K562 (cell line): ENCODE measurements at regions not wholly inside any gene's neighbourhood (a gene's known extent, or its start where the extent isn't known, plus 50 kb on each side); places are given as distances from the start of the nearest gene placed in this dataset.
A peak's percentile ranks its signal among the peaks of the same experiment; 100 is the strongest.

Experiments
- ATAC-seq: fragments of 200-7000 bp; cut with Tn5 transposase; 3 replicates; pipeline ENCODE4 v1.9.1; 2020; ENCODE audit warnings: moderate library complexity
- BruUV-seq: library from RNA; stranded (reverse); fragments of 400-500 nt; replicated peaks from 2 replicates; lab custom pipeline; 2021; lab: Mats Ljungman, UMichigan
- CTCF ChIA-PET: fragments of 300-600 bp; formaldehyde crosslinking; extraction: SDS; loops from one replicate; lab custom pipeline; 2021; ENCODE audit warnings: low intra/inter-chr PET ratio; lab: Yijun Ruan, JAX
- POLR2A ChIA-PET: fragments of 300-600, 350-650 bp; sonication (Branson Sonifier 250); formaldehyde crosslinking; extraction: SDS; loops from one replicate; lab custom pipeline; 2021; ENCODE audit warnings: antibody characterized with exemption, inconsistent platforms; lab: Yijun Ruan, JAX
- DNase-seq, 4 experiments: peaks; one replicate each; pipeline versions ENCODE4 v3.0.0 to v3.0.0-alpha.2; 2011 to 2018; ENCODE audit warnings: low spot score in 3 of 4, mixed read lengths in 3 of 4; ENCODE audit errors: extremely low read depth in 1 of 4
- FAIRE-seq: peaks from 2 replicates; lab custom pipeline; 2011; peaks lifted over from hg19 to GRCh38; lab: Jason Lieb, UNC
- H2AFZ ChIP-seq: 2 replicates; pipeline ENCODE4 v1.6.0; 2011; ENCODE audit warnings: low read depth, low read length, control low read depth, inconsistent platforms
- H3K27ac ChIP-seq: fragments of 200-600 bp; 3 replicates; pipeline ENCODE4 v1.8.0; 2011; ENCODE audit warnings: low read depth, mild to moderate bottlenecking, control low read depth, inconsistent platforms, low read length, moderate library complexity, mixed read lengths; ENCODE audit errors: extremely low read depth
- H3K27me3 ChIP-seq, 2 experiments: fragments of 300-600 bp in 1 of 2; 2 replicates in 1 of 2; 3 replicates in 1 of 2; pipeline versions ENCODE4 v1.6.0 to v1.8.0; 2011; ENCODE audit warnings: inconsistent platforms in 2 of 2, low read length in 2 of 2, mild to moderate bottlenecking in 1 of 2, mixed read lengths in 1 of 2, moderate library complexity in 1 of 2; ENCODE audit not compliant: control insufficient read depth in 2 of 2, insufficient read depth in 2 of 2
- H3K36me3 ChIP-seq: fragments of 300-600 bp; 3 replicates; pipeline ENCODE4 v1.8.0; 2011; ENCODE audit warnings: mild to moderate bottlenecking, low read length, inconsistent platforms; ENCODE audit not compliant: control insufficient read depth, insufficient read depth
- H3K4me1 ChIP-seq, 2 experiments: fragments of 200-600 bp in 1 of 2; replicated peaks in 1 of 2; 2 replicates in 1 of 2; 3 replicates in 1 of 2; pipeline versions ENCODE4 v1.5.1 to v1.8.0; 2011; ENCODE audit warnings: inconsistent platforms in 2 of 2, low read length in 2 of 2, mild to moderate bottlenecking in 1 of 2, mixed read lengths in 1 of 2, moderate library complexity in 1 of 2; ENCODE audit not compliant: control insufficient read depth in 2 of 2, insufficient read depth in 2 of 2
- H3K4me2 ChIP-seq: 2 replicates; pipeline ENCODE4 v1.6.1; 2011; ENCODE audit warnings: low read length, control low read depth, inconsistent platforms, mixed read lengths; ENCODE audit not compliant: insufficient read depth
- H3K4me3 ChIP-seq: fragments of 200-600 bp; sonication (generic), shearing (Covaris generic); 2 replicates; pipeline ENCODE4 v1.5.1; 2016; ENCODE audit warnings: control low read depth, inconsistent platforms
- H3K79me2 ChIP-seq: fragments of 200-600 bp; 3 replicates; pipeline ENCODE4 v1.8.0; 2011; ENCODE audit warnings: low read length, inconsistent platforms; ENCODE audit not compliant: control insufficient read depth, insufficient read depth
- H3K9ac ChIP-seq, 2 experiments: 2 replicates each; pipeline versions ENCODE4 v1.6.0 to v1.6.1; 2011; ENCODE audit warnings: low read depth in 2 of 2, low read length in 2 of 2, control low read depth in 1 of 2, inconsistent platforms in 1 of 2, mild to moderate bottlenecking in 1 of 2, mixed read lengths in 1 of 2; ENCODE audit not compliant: insufficient read depth in 1 of 2
- H3K9me1 ChIP-seq: one replicate; pipeline ENCODE4 v1.6.0; 2011; ENCODE audit warnings: inconsistent platforms, mild to moderate bottlenecking, low read length, moderate library complexity; ENCODE audit not compliant: control insufficient read depth, insufficient read depth
- H3K9me3 ChIP-seq: replicated peaks from 2 replicates; pipeline ENCODE4 v1.5.1; 2011; ENCODE audit warnings: low read depth, low read length, inconsistent platforms; ENCODE audit not compliant: control insufficient read depth, insufficient read depth
- H4K20me1 ChIP-seq: replicated peaks from 2 replicates; pipeline ENCODE4 v1.6.1; 2011; ENCODE audit warnings: low read length, inconsistent platforms, mixed read lengths; ENCODE audit not compliant: control insufficient read depth, insufficient read depth
- EP300 ChIP-seq: IDR thresholded peaks from 2 replicates; pipeline ENCODE4 v1.6.1; 2012; ENCODE audit warnings: low read length, improper control_type of control experiment
- HSF4 ChIP-seq: fragments of 250-450 bp; sonication (Bioruptor Pico); IDR thresholded peaks from 2 replicates; pipeline ENCODE4 v2.1.2; 2022; ENCODE audit warnings: mild to moderate bottlenecking, moderate library complexity, borderline replicate concordance
- MLX ChIP-seq, 2 experiments: fragments of 450-650 bp in 1 of 2; sonication (generic) in 1 of 2; formaldehyde crosslinking; conservative IDR thresholded peaks; 2 replicates each; pipeline versions ENCODE4 v1.4.0 to v1.8.1; 2020 to 2022; ENCODE audit warnings: mild to moderate bottlenecking in 1 of 2, missing genetic modification reagents in 1 of 2
- RNF219 ChIP-seq: fragments of 250-450 bp; sonication (Bioruptor Pico); IDR thresholded peaks from 2 replicates; pipeline ENCODE4 v1.5.0; 2022; ENCODE audit warnings: mild to moderate bottlenecking
- TOE1 ChIP-seq, 2 experiments: fragments of 450-650 bp in 1 of 2; sonication (generic) in 1 of 2; formaldehyde crosslinking in 1 of 2; IDR thresholded peaks; 2 replicates each; pipeline versions ENCODE4 v1.7.1 to v1.8.0; 2016 to 2022; ENCODE audit warnings: borderline replicate concordance in 2 of 2, mild to moderate bottlenecking in 2 of 2, antibody characterized with exemption in 1 of 2, inconsistent platforms in 1 of 2, low read depth in 1 of 2, missing genetic modification reagents in 1 of 2, moderate library complexity in 1 of 2
- XRCC5 ChIP-seq: fragments of 200-400 bp; formaldehyde crosslinking; IDR thresholded peaks from 2 replicates; pipeline ENCODE4 v1.6.1; 2017; ENCODE audit warnings: low read depth, mild to moderate bottlenecking, low read length
- WGBS: fragments of 100-300 bp; shearing (Covaris generic); methylation state at CpG from one replicate; pipeline ENCODE4 v1.1.6; 2016; ENCODE audit warnings: low coverage, mixed read lengths; ENCODE audit not compliant: insufficient coverage; ENCODE audit errors: missing lambda C conversion rate; 5-methylcytosine and 5-hydroxymethylcytosine counted together
- in situ Hi-C: fragments of 300-500 bp; cut with MboI; formaldehyde crosslinking; loops from 4 replicates; pipeline ENCODE4 v1.15.0; 2018; ENCODE audit warnings: inconsistent platforms, mixed read lengths
- intact Hi-C: fragments of 100-400 bp; cut with micrococcal nuclease; formaldehyde crosslinking; loops from 2 replicates; pipeline ENCODE4 v1.14.2; 2022
- TF ChIP-seq, protein P1 (sequence below): fragments of 450-650 bp; IDR thresholded peaks from 2 replicates; pipeline ENCODE4 v1.6.1; 2016; ENCODE audit warnings: missing biosample characterization, missing genetic modification characterization
- TF ChIP-seq, protein P2 (sequence below): fragments of 450-650 bp; formaldehyde crosslinking; IDR thresholded peaks from 2 replicates; pipeline ENCODE4 v1.4.0; 2022; ENCODE audit warnings: mild to moderate bottlenecking, moderate library complexity
- TF ChIP-seq, protein P3 (sequence below): sonication (generic); formaldehyde crosslinking; IDR thresholded peaks from 2 replicates; pipeline ENCODE4 v1.9.0; 2022; ENCODE audit warnings: mild to moderate bottlenecking, missing genetic modification reagents
- TF ChIP-seq, protein P4 (sequence below): IDR thresholded peaks from 2 replicates; pipeline ENCODE4 v1.6.1; 2012; ENCODE audit warnings: low read depth, low read length, improper control_type of control experiment, borderline replicate concordance

GRCh38 chr5:89302102-89302891, 419.3 kb upstream of the MEF2C start:
- H3K9me1 ChIP-seq, result no peaks in the 10 kb centered on the region
- H3K27ac ChIP-seq, result no peak overlapping the region
- H3K9me3 ChIP-seq, result no peaks in the 10 kb centered on the region
- POLR2A ChIA-PET, result interaction anchor here (1.1 kb wide), 1 partner anchor 17 kb away, joined by 4 read pairs; no protein-coding TSS in a partner anchor
- CTCF ChIA-PET, result no interaction called here
- peak overlapping the region; percentile 41; the same call in 1 of the 2 replicates for H2AFZ ChIP-seq
- H4K20me1 ChIP-seq, result no peaks in the 10 kb centered on the region
- intact Hi-C loops, result no loop called here
- WGBS, result 35% methylated on average over 5 of the region's 5 CpGs
- no peak for TF ChIP-seq HSF4
- TF ChIP-seq, protein P1, sequence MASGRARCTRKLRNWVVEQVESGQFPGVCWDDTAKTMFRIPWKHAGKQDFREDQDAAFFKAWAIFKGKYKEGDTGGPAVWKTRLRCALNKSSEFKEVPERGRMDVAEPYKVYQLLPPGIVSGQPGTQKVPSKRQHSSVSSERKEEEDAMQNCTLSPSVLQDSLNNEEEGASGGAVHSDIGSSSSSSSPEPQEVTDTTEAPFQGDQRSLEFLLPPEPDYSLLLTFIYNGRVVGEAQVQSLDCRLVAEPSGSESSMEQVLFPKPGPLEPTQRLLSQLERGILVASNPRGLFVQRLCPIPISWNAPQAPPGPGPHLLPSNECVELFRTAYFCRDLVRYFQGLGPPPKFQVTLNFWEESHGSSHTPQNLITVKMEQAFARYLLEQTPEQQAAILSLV (tag), result no peak
- no peak for TF ChIP-seq XRCC5
- TF ChIP-seq, protein P2, sequence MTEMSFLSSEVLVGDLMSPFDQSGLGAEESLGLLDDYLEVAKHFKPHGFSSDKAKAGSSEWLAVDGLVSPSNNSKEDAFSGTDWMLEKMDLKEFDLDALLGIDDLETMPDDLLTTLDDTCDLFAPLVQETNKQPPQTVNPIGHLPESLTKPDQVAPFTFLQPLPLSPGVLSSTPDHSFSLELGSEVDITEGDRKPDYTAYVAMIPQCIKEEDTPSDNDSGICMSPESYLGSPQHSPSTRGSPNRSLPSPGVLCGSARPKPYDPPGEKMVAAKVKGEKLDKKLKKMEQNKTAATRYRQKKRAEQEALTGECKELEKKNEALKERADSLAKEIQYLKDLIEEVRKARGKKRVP, result no peak
- TF ChIP-seq RNF219, result no peak
- TF ChIP-seq, protein P3, sequence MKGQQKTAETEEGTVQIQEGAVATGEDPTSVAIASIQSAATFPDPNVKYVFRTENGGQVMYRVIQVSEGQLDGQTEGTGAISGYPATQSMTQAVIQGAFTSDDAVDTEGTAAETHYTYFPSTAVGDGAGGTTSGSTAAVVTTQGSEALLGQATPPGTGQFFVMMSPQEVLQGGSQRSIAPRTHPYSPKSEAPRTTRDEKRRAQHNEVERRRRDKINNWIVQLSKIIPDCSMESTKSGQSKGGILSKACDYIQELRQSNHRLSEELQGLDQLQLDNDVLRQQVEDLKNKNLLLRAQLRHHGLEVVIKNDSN, result no peak
- TF ChIP-seq TOE1 (IDR thresholded peaks at IDR 0.05; ENCODE audit: borderline replicate concordance), result no peak
- no peak for TF ChIP-seq TOE1 (CRISPR knock-in tag; IDR thresholded peaks at IDR 0.05; ENCODE audit: borderline replicate concordance, low read depth)
- no peak for TF ChIP-seq EP300
- TF ChIP-seq, protein P4, sequence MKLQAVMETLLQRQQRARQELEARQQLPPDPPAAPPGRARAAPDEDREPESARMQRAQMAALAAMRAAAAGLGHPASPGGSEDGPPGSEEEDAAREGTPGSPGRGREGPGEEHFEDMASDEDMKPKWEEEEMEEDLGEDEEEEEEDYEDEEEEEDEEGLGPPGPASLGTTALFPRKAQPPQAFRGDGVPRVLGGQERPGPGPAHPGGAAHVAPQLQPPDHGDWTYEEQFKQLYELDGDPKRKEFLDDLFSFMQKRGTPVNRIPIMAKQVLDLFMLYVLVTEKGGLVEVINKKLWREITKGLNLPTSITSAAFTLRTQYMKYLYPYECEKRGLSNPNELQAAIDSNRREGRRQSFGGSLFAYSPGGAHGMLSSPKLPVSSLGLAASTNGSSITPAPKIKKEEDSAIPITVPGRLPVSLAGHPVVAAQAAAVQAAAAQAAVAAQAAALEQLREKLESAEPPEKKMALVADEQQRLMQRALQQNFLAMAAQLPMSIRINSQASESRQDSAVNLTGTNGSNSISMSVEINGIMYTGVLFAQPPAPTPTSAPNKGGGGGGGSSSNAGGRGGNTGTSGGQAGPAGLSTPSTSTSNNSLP, result no peak
- no peak for TF ChIP-seq MLX (CRISPR knock-in tag; conservative IDR thresholded peaks at IDR 0.05)
- FAIRE-seq (no peak), ATAC-seq (no peak), DNase-seq (no peak)
- H3K4me2 ChIP-seq, result no peak overlapping the region
- H3K36me3 ChIP-seq, result no peaks in the 10 kb centered on the region
- H3K27me3 ChIP-seq, result no peaks in the 10 kb centered on the region
- H3K9ac ChIP-seq, result no peak overlapping the region
- no peak overlapping the region for H3K4me3 ChIP-seq
- H3K4me1 ChIP-seq, result 0 out of 5 replicates have a peak, but pooled peaks cover 0 to 6% of the 10 kb centered on the region in 2 experiments
- no peaks in the 10 kb centered on the region for H3K79me2 ChIP-seq
- no TSS peak for BruUV-seq
- in situ Hi-C loops, result no loop called here
